HFFc6 (cell line): ENCODE measurements at regions not wholly inside any gene's neighbourhood (a gene's known extent, or its start where the extent isn't known, plus 50 kb on each side); places are given as distances from the start of the nearest gene placed in this dataset.

ENCODE experiments used
- DNase-seq: peaks from one replicate; pipeline ENCODE4 v3.0.0-alpha.2; 2018
- H3K27ac Mint-ChIP-seq: 2 replicates; pipeline ENCODE4 v1.8.0; 2020; ENCODE audit warnings: mild to moderate bottlenecking, mixed read lengths
- H3K27me3 Mint-ChIP-seq: 2 replicates; pipeline ENCODE4 v1.8.0; 2021; ENCODE audit warnings: mild to moderate bottlenecking, moderate library complexity, mixed read lengths; ENCODE audit not compliant: insufficient read depth
- H3K36me3 Mint-ChIP-seq: 2 replicates; pipeline ENCODE4 v1.8.0; 2021; ENCODE audit warnings: low read depth, mixed read lengths
- H3K4me1 Mint-ChIP-seq: 2 replicates; pipeline ENCODE4 v1.8.0; 2020; ENCODE audit warnings: low read depth, mixed read lengths
- H3K4me3 Mint-ChIP-seq: 2 replicates; pipeline ENCODE4 v1.8.0; 2020; ENCODE audit warnings: mild to moderate bottlenecking, moderate library complexity, mixed read lengths
- H3K9me3 Mint-ChIP-seq: 2 replicates; pipeline ENCODE4 v1.8.0; 2020; ENCODE audit warnings: mild to moderate bottlenecking, mixed read lengths
- CTCF ChIP-seq: fragments of 200-600 bp; sonication (generic); IDR thresholded peaks from 2 replicates; pipeline ENCODE4 v1.5.0; 2021; ENCODE audit warnings: antibody characterized with exemption, mild to moderate bottlenecking

DNA sequence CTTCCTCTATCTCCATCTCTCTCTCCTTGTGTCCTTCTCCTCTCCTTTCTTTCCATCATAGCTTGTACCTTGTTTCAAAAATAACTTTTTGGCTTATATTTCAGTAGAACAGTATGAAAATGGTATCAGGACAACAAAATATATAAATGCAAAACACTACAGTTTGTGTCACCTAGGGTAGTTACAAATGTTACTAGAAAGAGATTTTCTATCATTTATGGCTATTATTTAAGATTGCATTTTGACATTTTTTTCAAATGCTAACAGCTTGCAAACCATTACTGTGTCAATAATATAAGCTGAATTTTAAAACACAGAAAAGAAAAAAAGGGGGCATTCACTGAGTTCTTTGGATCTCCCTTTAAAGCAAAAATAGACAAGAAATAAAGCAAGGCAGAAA lies 392.3 kb upstream of the LRRC4C start:
- Mint-ChIP-seq H3K4me1 (no peaks in the 10 kb centered on the region), H3K36me3 (0 out of 2 replicates have a peak, but pooled peaks cover 4% of the 10 kb centered on the region), H3K9me3 (peaks cover 25% of the 10 kb centered on the region), H3K27me3 (peaks cover 2% of the 10 kb centered on the region; the same call in 1 of the 2 replicates), H3K27ac (no peak overlapping the region), H3K4me3 (no peak overlapping the region)
- TF ChIP-seq CTCF, result no peak
- no peak for DNase-seq

- H3K4me1 Mint-ChIP-seq, result no peaks in the 10 kb centered on the region
- no peak overlapping the region for H3K27ac Mint-ChIP-seq
- no peak overlapping the region for H3K4me3 Mint-ChIP-seq
- H3K36me3 Mint-ChIP-seq, result no peaks in the 10 kb centered on the region
- H3K9me3 Mint-ChIP-seq, result peaks cover 5% of the 10 kb centered on the region; the same call in 1 of the 2 replicates
- no peaks in the 10 kb centered on the region for H3K27me3 Mint-ChIP-seq
- no peak for TF ChIP-seq CTCF
- no peak for DNase-seq
Observed at GRCh38 chr11:41861838-41862237, 402.4 kb upstream of the LRRC4C start.

DNA sequence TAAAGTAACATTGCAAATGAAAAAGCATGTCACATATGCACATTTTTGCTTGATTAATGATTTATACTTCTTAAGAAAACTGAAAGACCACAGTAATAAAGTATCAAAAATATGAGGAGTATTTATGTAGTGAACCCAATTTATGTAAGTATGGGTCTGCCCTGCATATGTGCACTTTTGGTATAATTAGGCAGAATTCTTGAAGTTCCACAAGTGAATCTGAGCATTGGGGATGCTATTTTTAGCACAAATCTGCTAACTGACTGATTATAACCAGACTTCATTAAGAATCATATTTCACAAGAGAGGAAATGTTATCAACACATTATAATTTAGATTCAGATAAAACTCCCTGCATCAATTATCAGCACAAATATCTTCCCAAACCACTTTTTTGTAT lies 407.1 kb upstream of the LRRC4C start:
- H3K9me3 Mint-ChIP-seq, result peaks cover 11% of the 10 kb centered on the region
- no peak for DNase-seq
- no peaks in the 10 kb centered on the region for H3K4me1 Mint-ChIP-seq
- no peaks in the 10 kb centered on the region for H3K36me3 Mint-ChIP-seq
- H3K4me3 Mint-ChIP-seq, result no peak overlapping the region
- H3K27me3 Mint-ChIP-seq, result peaks cover 2% of the 10 kb centered on the region; the same call in 1 of the 2 replicates
- no peak for TF ChIP-seq CTCF
- H3K27ac Mint-ChIP-seq, result no peak overlapping the region

DNA sequence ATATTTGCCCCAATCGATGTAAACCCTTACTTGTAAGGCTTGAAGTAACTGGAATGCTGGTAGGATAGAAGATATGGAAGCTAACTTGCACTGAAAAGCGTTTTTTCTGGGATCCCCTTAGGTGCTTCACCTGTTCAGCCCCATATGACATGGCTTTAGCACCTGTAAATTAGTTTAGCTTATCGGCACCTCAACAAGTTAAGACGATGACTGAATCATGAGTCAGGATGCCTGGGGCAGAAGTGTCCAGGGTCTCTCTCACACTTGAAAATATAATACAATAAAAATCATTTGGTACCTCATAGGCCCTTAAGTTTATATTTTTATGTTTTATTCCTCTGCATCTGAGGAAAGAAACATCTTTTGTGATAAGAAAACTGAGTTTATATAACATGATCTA lies 409.2 kb upstream of the LRRC4C start:
- Mint-ChIP-seq H3K27ac (no peak overlapping the region), H3K4me3 (no peak overlapping the region), H3K4me1 (no peaks in the 10 kb centered on the region), H3K9me3 (peaks cover 15% of the 10 kb centered on the region), H3K27me3 (peaks cover 2% of the 10 kb centered on the region; the same call in 1 of the 2 replicates), H3K36me3 (no peaks in the 10 kb centered on the region)
- no peak for TF ChIP-seq CTCF
- no peak for DNase-seq

- Mint-ChIP-seq H3K27me3 (peaks cover 4% of the 10 kb centered on the region; the same call in 1 of the 2 replicates), H3K4me3 (no peak overlapping the region), H3K9me3 (peaks cover 19% of the 10 kb centered on the region), H3K27ac (no peak overlapping the region), H3K36me3 (no peaks in the 10 kb centered on the region), H3K4me1 (no peaks in the 10 kb centered on the region)
- DNase-seq, result no peak
- no peak for TF ChIP-seq CTCF
Observed at GRCh38 chr11:41872426-41872825, 413.0 kb upstream of the LRRC4C start.

DNA sequence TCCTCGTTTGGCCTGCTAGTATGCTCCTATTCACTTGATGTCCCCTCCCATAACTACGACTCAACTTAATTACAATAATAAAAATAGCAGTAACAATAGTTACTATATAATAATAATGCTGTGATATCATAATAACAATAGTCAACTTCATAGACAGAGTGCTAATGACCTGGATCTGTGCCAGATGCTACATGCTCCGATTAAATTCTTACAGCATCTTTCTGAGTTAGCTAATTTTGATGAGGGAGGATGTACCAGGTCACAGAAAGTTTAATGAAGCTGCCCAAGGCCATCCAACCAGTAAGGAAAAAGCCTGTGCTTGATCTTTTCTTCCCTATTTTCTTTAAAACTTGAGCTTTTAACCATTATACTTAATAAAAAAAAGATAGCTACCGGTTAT lies 413.4 kb upstream of the LRRC4C start:
- H3K9me3 Mint-ChIP-seq, result peaks cover 19% of the 10 kb centered on the region
- no peaks in the 10 kb centered on the region for H3K36me3 Mint-ChIP-seq
- no peak for TF ChIP-seq CTCF
- H3K27me3 Mint-ChIP-seq, result peaks cover 4% of the 10 kb centered on the region; the same call in 1 of the 2 replicates
- no peak overlapping the region for H3K4me3 Mint-ChIP-seq
- no peaks in the 10 kb centered on the region for H3K4me1 Mint-ChIP-seq
- DNase-seq, result no peak
- H3K27ac Mint-ChIP-seq, result no peak overlapping the region
